K562 (cell line): ENCODE measurements at regions not wholly inside any gene's neighbourhood (a gene's known extent, or its start where the extent isn't known, plus 50 kb on each side); places are given as distances from the start of the nearest gene placed in this dataset.

Experiments used
- EZH2 ChIP-seq: IDR thresholded peaks from 2 replicates; pipeline ENCODE4 v1.6.1; 2012; ENCODE audit warnings: low read depth, mild to moderate bottlenecking, inconsistent platforms, low read length, borderline replicate concordance
- MTF1 ChIP-seq: fragments of 250-450 bp; sonication (Bioruptor Pico); IDR thresholded peaks from 2 replicates; pipeline ENCODE4 v1.9.0; 2021; ENCODE audit warnings: moderate library complexity, mild to moderate bottlenecking, inconsistent platforms, borderline replicate concordance
- YBX1 ChIP-seq: fragments of 450-650 bp; IDR thresholded peaks from 2 replicates; pipeline ENCODE4 v1.7.1; 2016; ENCODE audit warnings: mild to moderate bottlenecking

- TF ChIP-seq YBX1 (no peak), MTF1 (CRISPR knock-in tag) (no peak), EZH2 (no peak)
Observed at GRCh38 chr4:140286456-140286855, 87.0 kb upstream of the SCOC start.
